ENCODE measurements at regions not wholly inside any gene's neighbourhood (a gene's known extent, or its start where the extent isn't known, plus 50 kb on each side); places are given as distances from the start of the nearest gene placed in this dataset.

DNA sequence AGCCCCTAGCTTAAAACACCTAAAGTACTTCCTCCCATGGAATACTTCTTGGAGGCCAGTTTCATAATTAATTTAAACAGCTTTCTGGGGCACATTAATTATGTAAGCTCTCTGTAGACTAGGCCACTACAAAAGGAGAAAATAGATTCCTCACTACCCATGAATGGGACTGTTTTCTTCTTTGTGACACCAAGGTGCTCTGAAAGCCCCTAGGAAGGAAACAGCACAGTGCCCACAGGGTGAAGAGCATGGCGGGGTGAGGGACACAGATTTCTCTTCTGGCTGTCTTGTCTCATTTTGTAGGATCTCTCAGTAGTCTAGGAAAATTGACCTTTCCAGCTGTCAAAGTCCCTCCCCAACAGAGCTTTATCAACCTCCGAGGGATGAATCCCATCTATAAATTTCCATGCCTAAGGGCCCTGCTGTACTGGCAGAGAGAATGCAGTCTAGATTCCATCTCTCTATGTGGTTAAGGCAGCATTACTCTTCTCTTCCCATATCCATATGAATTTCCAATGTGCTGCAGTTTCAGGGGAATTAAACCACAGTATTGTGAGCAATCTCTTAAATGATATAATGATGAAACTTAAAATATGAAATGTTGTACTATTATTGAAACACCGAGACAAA lies 183.6 kb upstream of the GRIP1 start:
- CTCF ChIA-PET (ENCODE audit: low intra/inter-chr PET ratio): no interaction called here
- ATAC-seq (no peak), FAIRE-seq (no peak), DNase-seq (ENCODE audit: extremely low read depth in 1 of 4, low spot score in 3 of 4) (no peak)
- Histone ChIP-seq H3K4me2 (ENCODE audit: insufficient read depth, low read length) (no peak overlapping the region), H3K9me3 (replicated peaks; ENCODE audit: control insufficient read depth, insufficient read depth, low read depth, low read length) (no peaks in the 10 kb centered on the region), H3K27me3 (ENCODE audit: control insufficient read depth in 2 of 2, insufficient read depth in 2 of 2, low read length in 2 of 2) (no peaks in the 10 kb centered on the region), H3K27ac (ENCODE audit: extremely low read depth, low read depth, low read length) (no peak overlapping the region), H3K79me2 (ENCODE audit: control insufficient read depth, insufficient read depth, low read length) (no peaks in the 10 kb centered on the region), H3K9ac (ENCODE audit: insufficient read depth in 1 of 2, low read depth in 2 of 2, low read length in 2 of 2) (no peak overlapping the region), H4K20me1 (replicated peaks; ENCODE audit: control insufficient read depth, insufficient read depth, low read length) (no peaks in the 10 kb centered on the region), H3K4me1 (replicated peaks in 1 of 2; ENCODE audit: control insufficient read depth in 2 of 2, insufficient read depth in 2 of 2, low read length in 2 of 2) (no peaks in the 10 kb centered on the region), H3K36me3 (ENCODE audit: control insufficient read depth, insufficient read depth, low read length) (no peaks in the 10 kb centered on the region), H2AFZ (ENCODE audit: low read depth, low read length) (no peak overlapping the region), H3K4me3 (no peak overlapping the region), H3K9me1 (ENCODE audit: control insufficient read depth, insufficient read depth, low read length) (no peaks in the 10 kb centered on the region)
- WGBS (ENCODE audit: insufficient coverage, low coverage, missing lambda C conversion rate): 0% methylated on average over 3 of the region's 3 CpGs
- no peak for TF ChIP-seq TBP (optimal IDR thresholded peaks at IDR 0.05; ENCODE audit: low read depth, low read length)
- TF ChIP-seq ZNF146 (CRISPR knock-in tag; IDR thresholded peaks at IDR 0.05; ENCODE audit: unreplicated experiment): no peak
- no peak for TF ChIP-seq SRSF3 (IDR thresholded peaks at IDR 0.05; ENCODE audit: insufficient read depth, low read length)
- TF ChIP-seq JUN (IDR thresholded peaks at IDR 0.05; ENCODE audit: borderline replicate concordance, low read depth, low read length): no peak
- no peak for TF ChIP-seq JUN (CRISPR knock-in tag; IDR thresholded peaks at IDR 0.05; ENCODE audit: borderline replicate concordance)
- TF ChIP-seq, protein P1, sequence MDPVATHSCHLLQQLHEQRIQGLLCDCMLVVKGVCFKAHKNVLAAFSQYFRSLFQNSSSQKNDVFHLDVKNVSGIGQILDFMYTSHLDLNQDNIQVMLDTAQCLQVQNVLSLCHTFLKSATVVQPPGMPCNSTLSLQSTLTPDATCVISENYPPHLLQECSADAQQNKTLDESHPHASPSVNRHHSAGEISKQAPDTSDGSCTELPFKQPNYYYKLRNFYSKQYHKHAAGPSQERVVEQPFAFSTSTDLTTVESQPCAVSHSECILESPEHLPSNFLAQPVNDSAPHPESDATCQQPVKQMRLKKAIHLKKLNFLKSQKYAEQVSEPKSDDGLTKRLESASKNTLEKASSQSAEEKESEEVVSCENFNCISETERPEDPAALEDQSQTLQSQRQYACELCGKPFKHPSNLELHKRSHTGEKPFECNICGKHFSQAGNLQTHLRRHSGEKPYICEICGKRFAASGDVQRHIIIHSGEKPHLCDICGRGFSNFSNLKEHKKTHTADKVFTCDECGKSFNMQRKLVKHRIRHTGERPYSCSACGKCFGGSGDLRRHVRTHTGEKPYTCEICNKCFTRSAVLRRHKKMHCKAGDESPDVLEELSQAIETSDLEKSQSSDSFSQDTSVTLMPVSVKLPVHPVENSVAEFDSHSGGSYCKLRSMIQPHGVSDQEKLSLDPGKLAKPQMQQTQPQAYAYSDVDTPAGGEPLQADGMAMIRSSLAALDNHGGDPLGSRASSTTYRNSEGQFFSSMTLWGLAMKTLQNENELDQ (CRISPR knock-in tag; IDR thresholded peaks at IDR 0.05; ENCODE audit: borderline replicate concordance): no peak
- no peak for TF ChIP-seq KLF16 (IDR thresholded peaks at IDR 0.05)
- TF ChIP-seq DACH1 (IDR thresholded peaks at IDR 0.05; ENCODE audit: partially characterized antibody): no peak
- TF ChIP-seq, protein P2, sequence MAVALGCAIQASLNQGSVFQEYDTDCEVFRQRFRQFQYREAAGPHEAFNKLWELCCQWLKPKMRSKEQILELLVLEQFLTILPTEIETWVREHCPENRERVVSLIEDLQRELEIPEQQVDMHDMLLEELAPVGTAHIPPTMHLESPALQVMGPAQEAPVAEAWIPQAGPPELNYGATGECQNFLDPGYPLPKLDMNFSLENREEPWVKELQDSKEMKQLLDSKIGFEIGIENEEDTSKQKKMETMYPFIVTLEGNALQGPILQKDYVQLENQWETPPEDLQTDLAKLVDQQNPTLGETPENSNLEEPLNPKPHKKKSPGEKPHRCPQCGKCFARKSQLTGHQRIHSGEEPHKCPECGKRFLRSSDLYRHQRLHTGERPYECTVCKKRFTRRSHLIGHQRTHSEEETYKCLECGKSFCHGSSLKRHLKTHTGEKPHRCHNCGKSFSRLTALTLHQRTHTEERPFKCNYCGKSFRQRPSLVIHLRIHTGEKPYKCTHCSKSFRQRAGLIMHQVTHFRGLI (CRISPR knock-in tag; IDR thresholded peaks at IDR 0.05): no peak
- no peak for TF ChIP-seq SRSF1 (IDR thresholded peaks at IDR 0.05; ENCODE audit: low read depth, low read length)
- no peak for TF ChIP-seq ZBTB7A (IDR thresholded peaks at IDR 0.05; ENCODE audit: borderline replicate concordance, control insufficient read depth, low read depth, low read length)
- no peak for TF ChIP-seq SRSF9 (IDR thresholded peaks at IDR 0.05; ENCODE audit: borderline replicate concordance, low read depth, low read length)
- intact Hi-C loops (cut with micrococcal nuclease): no loop called here
- POLR2A ChIA-PET: no interaction called here
- in situ Hi-C loops (cut with MboI): no loop called here
- no TSS peak for BruUV-seq (replicated peaks)

Measured in K562 (cell line).